ACC112 (cell line): ENCODE measurements at regions not wholly inside any gene's neighbourhood (a gene's known extent, or its start where the extent isn't known, plus 50 kb on each side); places are given as distances from the start of the nearest gene placed in this dataset.
A peak's percentile ranks its signal among the peaks of the same experiment; 100 is the strongest.

ENCODE experiments used
- H2AFZ ChIP-seq: fragments of 200-600 bp; sonication (generic); one replicate; pipeline ENCODE4 v1.6.0; 2017; ENCODE audit warnings: antibody characterized with exemption, low read length; ENCODE audit not compliant: unreplicated experiment
- H3K27ac ChIP-seq: fragments of 200-600 bp; sonication (generic); 2 replicates; pipeline ENCODE4 v1.5.1; 2014; ENCODE audit warnings: low read depth, mild to moderate bottlenecking, antibody characterized with exemption, low read length, moderate library complexity
- H3K27me3 ChIP-seq: fragments of 200-600 bp; sonication (generic); 2 replicates; pipeline ENCODE4 v1.6.1; 2014; ENCODE audit warnings: mild to moderate bottlenecking, antibody characterized with exemption, low read length, moderate library complexity, mixed read lengths; ENCODE audit not compliant: insufficient read depth
- H3K36me3 ChIP-seq: fragments of 200-600 bp; sonication (generic); 2 replicates; pipeline ENCODE4 v1.6.1; 2016; ENCODE audit warnings: mild to moderate bottlenecking, antibody characterized with exemption, low read length, moderate library complexity, mixed read lengths; ENCODE audit not compliant: insufficient read depth
- H3K4me1 ChIP-seq: fragments of 200-600 bp; sonication (generic); one replicate; pipeline ENCODE4 v1.6.1; 2016; ENCODE audit warnings: low read length, mixed read lengths; ENCODE audit not compliant: insufficient read depth, unreplicated experiment, control insufficient read depth
- H3K4me3 ChIP-seq: fragments of 200-600 bp; sonication (generic); 2 replicates; pipeline ENCODE4 v1.5.1; 2014; ENCODE audit warnings: mild to moderate bottlenecking, low read depth, low read length
- H3K79me2 ChIP-seq: fragments of 200-600 bp; sonication (generic); one replicate; pipeline ENCODE4 v1.6.0; 2016; ENCODE audit warnings: low read length; ENCODE audit not compliant: control insufficient read depth, unreplicated experiment, insufficient read depth

- Histone ChIP-seq H3K36me3 (no peaks in the 10 kb centered on the region), H3K4me3 (no peak overlapping the region), H3K27me3 (peaks cover 51% of the 10 kb centered on the region), H3K79me2 (no peaks in the 10 kb centered on the region), H2AFZ (no peak overlapping the region), H3K27ac (no peak overlapping the region), H3K4me1 (peaks cover 6% of the 10 kb centered on the region)
Measured at GRCh38 chrX:2584251-2585157, 83.7 kb upstream of the DHRSX start.

GRCh38 chrX:2583194-2584162, 82.7 kb upstream of the DHRSX start:
- H3K4me1 ChIP-seq: no peaks in the 10 kb centered on the region
- H3K79me2 ChIP-seq: no peaks in the 10 kb centered on the region
- H3K36me3 ChIP-seq: no peaks in the 10 kb centered on the region
- H3K27me3 ChIP-seq: peaks cover 51% of the 10 kb centered on the region
- H2AFZ ChIP-seq: no peak overlapping the region
- H3K4me3 ChIP-seq: no peak overlapping the region
- no peak overlapping the region for H3K27ac ChIP-seq

GRCh38 chrX:2582667-2583066, 81.9 kb upstream of the DHRSX start:
- no peaks in the 10 kb centered on the region for H3K4me1 ChIP-seq
- H3K27ac ChIP-seq: no peak overlapping the region
- H3K79me2 ChIP-seq: no peaks in the 10 kb centered on the region
- no peaks in the 10 kb centered on the region for H3K36me3 ChIP-seq
- peaks cover 51% of the 10 kb centered on the region for H3K27me3 ChIP-seq
- H2AFZ ChIP-seq: no peak overlapping the region
- no peak overlapping the region for H3K4me3 ChIP-seq

- H3K79me2 ChIP-seq: no peaks in the 10 kb centered on the region
- H2AFZ ChIP-seq: no peak overlapping the region
- no peaks in the 10 kb centered on the region for H3K36me3 ChIP-seq
- peaks cover 51% of the 10 kb centered on the region for H3K27me3 ChIP-seq
- no peaks in the 10 kb centered on the region for H3K4me1 ChIP-seq
- H3K27ac ChIP-seq: no peak overlapping the region
- no peak overlapping the region for H3K4me3 ChIP-seq
Measured at GRCh38 chrX:2581296-2581695, 80.5 kb upstream of the DHRSX start.

GRCh38 chrX:2578864-2579263, 78.1 kb upstream of the DHRSX start:
- Histone ChIP-seq H3K4me1 (no peaks in the 10 kb centered on the region), H3K4me3 (no peak overlapping the region), H3K27me3 (peaks cover 32% of the 10 kb centered on the region), H2AFZ (no peak overlapping the region), H3K79me2 (no peaks in the 10 kb centered on the region), H3K36me3 (no peaks in the 10 kb centered on the region), H3K27ac (no peak overlapping the region)

GRCh38 chrX:2577844-2578466, 77.2 kb upstream of the DHRSX start:
- H3K4me1 ChIP-seq: peaks cover 5% of the 10 kb centered on the region
- no peaks in the 10 kb centered on the region for H3K79me2 ChIP-seq
- H3K4me3 ChIP-seq: no peak overlapping the region
- peaks cover 23% of the 10 kb centered on the region for H3K27me3 ChIP-seq
- no peak overlapping the region for H2AFZ ChIP-seq
- no peak overlapping the region for H3K27ac ChIP-seq
- H3K36me3 ChIP-seq: no peaks in the 10 kb centered on the region

GRCh38 chrX:2576793-2577192, 76.0 kb upstream of the DHRSX start:
- H3K4me3 ChIP-seq: no peak overlapping the region
- H2AFZ ChIP-seq: no peak overlapping the region
- H3K27ac ChIP-seq: no peak overlapping the region
- H3K27me3 ChIP-seq: peaks cover 12% of the 10 kb centered on the region
- H3K4me1 ChIP-seq: peaks cover 11% of the 10 kb centered on the region
- no peaks in the 10 kb centered on the region for H3K36me3 ChIP-seq
- H3K79me2 ChIP-seq: no peaks in the 10 kb centered on the region

GRCh38 chrX:2574271-2574670, 73.5 kb upstream of the DHRSX start:
- no peaks in the 10 kb centered on the region for H3K79me2 ChIP-seq
- H2AFZ ChIP-seq: no peak overlapping the region
- no peak overlapping the region for H3K4me3 ChIP-seq
- H3K27ac ChIP-seq: no peak overlapping the region
- no peaks in the 10 kb centered on the region for H3K27me3 ChIP-seq
- H3K36me3 ChIP-seq: no peaks in the 10 kb centered on the region
- peaks cover 11% of the 10 kb centered on the region for H3K4me1 ChIP-seq

- Histone ChIP-seq H3K36me3 (no peaks in the 10 kb centered on the region), H3K79me2 (no peaks in the 10 kb centered on the region), H3K4me1 (peaks cover 11% of the 10 kb centered on the region), H3K27ac (peak overlapping the region; percentile 69), H2AFZ (no peak overlapping the region), H3K4me3 (no peak overlapping the region), H3K27me3 (no peaks in the 10 kb centered on the region)
Measured at GRCh38 chrX:2572740-2573139, 72.0 kb upstream of the DHRSX start.

- H3K36me3 ChIP-seq: no peaks in the 10 kb centered on the region
- H3K4me1 ChIP-seq: peaks cover 8% of the 10 kb centered on the region
- H2AFZ ChIP-seq: no peak overlapping the region
- H3K79me2 ChIP-seq: no peaks in the 10 kb centered on the region
- no peak overlapping the region for H3K4me3 ChIP-seq
- peaks cover 6% of the 10 kb centered on the region for H3K27me3 ChIP-seq
- no peak overlapping the region for H3K27ac ChIP-seq
Measured at GRCh38 chrX:2568125-2568524, 67.3 kb upstream of the DHRSX start.
